ENCODE measurements at regions not wholly inside any gene's neighbourhood (a gene's known extent, or its start where the extent isn't known, plus 50 kb on each side); places are given as distances from the start of the nearest gene placed in this dataset.

- Histone ChIP-seq H3K4me1 (no peaks in the 10 kb centered on the region), H3K27me3 (peaks cover 0 to 31% (median 5%) of the 10 kb centered on the region in 7 donors), H3K9me3 (no peaks in the 10 kb centered on the region), H3K36me3 (no peaks in the 10 kb centered on the region), H3K27ac (no peak overlapping the region), H3K4me3 (no peak overlapping the region)
- no peak for TF ChIP-seq CTCF (IDR thresholded peaks at IDR 0.05)
- DNase-seq (no peak), ATAC-seq (no peak)
- WGBS, 2 donors: 76% methylated on average over 11 of the region's 11 CpGs
- intact Hi-C loops (cut with DNase I): loop anchor here in 2 of 10 donors (10.0 kb wide), 2 partner anchors 106 to 566 kb away; no protein-coding TSS in a partner anchor
Measured at GRCh38 chr7:101698964-101699363, 69.9 kb upstream of the MYL10 start.

DNA sequence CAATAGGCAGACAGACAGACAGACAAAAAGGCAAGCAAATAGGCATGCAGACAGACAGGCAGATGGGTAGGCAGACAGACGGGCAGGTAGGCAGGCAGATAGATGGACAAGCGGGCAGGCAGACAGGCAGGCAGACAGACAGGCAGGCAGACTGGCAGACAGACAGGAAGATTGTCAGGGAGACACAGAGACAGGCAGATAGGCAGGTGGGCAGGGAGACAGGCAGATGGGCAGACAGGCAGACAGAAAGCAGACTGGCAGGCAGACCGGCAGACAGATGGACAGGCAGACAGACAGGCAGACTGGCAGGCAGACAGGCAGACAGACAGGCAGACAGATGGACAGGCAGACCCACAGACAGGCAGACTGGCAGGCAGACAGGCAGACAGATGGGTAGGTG lies 70.3 kb upstream of the MYL10 start:
- no peak overlapping the region for H3K4me3 ChIP-seq
- DNase-seq (no peak), ATAC-seq (no peak)
- TF ChIP-seq CTCF (IDR thresholded peaks at IDR 0.05): no peak
- H3K36me3 ChIP-seq: no peaks in the 10 kb centered on the region
- H3K27me3 ChIP-seq: peaks cover 0 to 31% (median 5%) of the 10 kb centered on the region in 7 donors
- no peaks in the 10 kb centered on the region for H3K4me1 ChIP-seq
- intact Hi-C loops (cut with DNase I): loop anchor here in 2 of 10 donors (10.0 kb wide), 2 partner anchors 105 to 565 kb away; no protein-coding TSS in a partner anchor
- WGBS, 2 donors: 79 to 85% methylated on average over 3 of the region's 3 CpGs
- H3K9me3 ChIP-seq: no peaks in the 10 kb centered on the region
- H3K27ac ChIP-seq: no peak overlapping the region

GRCh38 chr7:101699881-101700823 lies 71.1 kb upstream of the MYL10 start:
- DNase-seq (no peak), ATAC-seq (no peak)
- H3K9me3 ChIP-seq: no peaks in the 10 kb centered on the region
- no peaks in the 10 kb centered on the region for H3K36me3 ChIP-seq
- H3K27me3 ChIP-seq: peaks cover 0 to 34% (median 5%) of the 10 kb centered on the region in 7 donors
- H3K4me3 ChIP-seq: no peak overlapping the region
- H3K27ac ChIP-seq: no peak overlapping the region
- TF ChIP-seq CTCF (IDR thresholded peaks at IDR 0.05): no peak
- H3K4me1 ChIP-seq: no peaks in the 10 kb centered on the region
- WGBS, 2 donors: 76 to 77% methylated on average over 28 of the region's 28 CpGs
- intact Hi-C loops (cut with DNase I): loop anchor here in 2 of 10 donors (10.0 kb wide), 2 partner anchors 105 to 565 kb away; no protein-coding TSS in a partner anchor

DNA sequence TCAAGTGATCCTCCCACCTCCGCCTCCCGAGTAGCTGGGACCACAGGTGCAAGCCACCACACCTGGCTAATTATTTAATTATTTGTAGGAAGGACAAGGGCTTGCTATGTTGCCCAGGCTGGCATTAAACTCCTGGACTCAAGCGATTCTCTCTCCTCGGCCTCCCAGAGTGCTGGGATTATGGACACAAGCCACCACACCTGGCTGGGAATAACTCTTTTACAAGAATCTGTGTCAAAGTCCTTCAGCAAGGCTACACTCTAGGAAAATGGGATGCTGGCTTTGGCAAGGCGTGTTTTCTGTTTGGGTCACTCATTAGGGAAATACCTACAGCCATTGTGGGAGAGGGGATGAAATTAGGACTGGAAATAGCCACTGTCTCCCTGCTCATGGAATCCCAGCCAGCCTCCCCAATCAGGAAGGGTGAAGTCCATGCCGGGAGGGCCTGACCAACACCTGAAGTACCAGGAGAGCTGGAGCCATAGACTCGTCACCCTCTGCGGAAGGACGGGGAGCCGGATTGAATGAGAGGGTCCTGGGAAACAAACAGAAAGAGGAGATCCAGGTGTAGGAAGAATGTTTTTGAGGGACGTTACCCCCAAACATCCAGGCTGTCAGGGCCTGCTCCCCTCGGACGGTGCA lies 72.2 kb upstream of the MYL10 start:
- 84 to 87% methylated on average over 13 of the region's 13 CpGs for WGBS, 2 donors
- H3K27me3 ChIP-seq: peaks cover 0 to 44% (median 8%) of the 10 kb centered on the region in 7 donors
- no peaks in the 10 kb centered on the region for H3K36me3 ChIP-seq
- no peak for ATAC-seq
- intact Hi-C loops (cut with DNase I): no loop called here
- no peak for TF ChIP-seq CTCF (IDR thresholded peaks at IDR 0.05)
- no peak for DNase-seq
- no peaks in the 10 kb centered on the region for H3K9me3 ChIP-seq
- no peak overlapping the region for H3K4me3 ChIP-seq
- H3K4me1 ChIP-seq: no peaks in the 10 kb centered on the region
- H3K27ac ChIP-seq: no peak overlapping the region
